Spleen (tissue), 7 donors: ENCODE measurements at regions not wholly inside any gene's neighbourhood (a gene's known extent, or its start where the extent isn't known, plus 50 kb on each side); places are given as distances from the start of the nearest gene placed in this dataset.

Source experiments
- CTCF ChIP-seq, 11 experiments: fragments of 200-600 bp in 7 of 11; fragments of 450-650 bp in 4 of 11; sonication (generic) in 4 of 11; IDR thresholded peaks in 8 of 11; conservative IDR thresholded peaks in 3 of 11; 1 replicate in 7 of 11; 2 replicates in 4 of 11; pipeline versions ENCODE4 v1.4.0 to v1.8.0; 2016 to 2021; ENCODE audit warnings: antibody characterized with exemption in 11 of 11, inconsistent platforms in 4 of 11, mild to moderate bottlenecking in 1 of 11
- POLR2A ChIP-seq, 3 donors: fragments of 450-650 bp; IDR thresholded peaks; one replicate each; pipeline ENCODE4 v1.5.1; 2017; ENCODE audit warnings: antibody characterized with exemption in 3 of 3, mild to moderate bottlenecking in 1 of 3
- POLR2AphosphoS5 ChIP-seq, 3 donors: sonication (generic); formaldehyde crosslinking; IDR thresholded peaks; one replicate each; pipeline ENCODE4 v1.5.1; 2017; ENCODE audit warnings: antibody characterized with exemption in 3 of 3
- donor health status: DM: no; HTN: no; CAD: no; lungs with moderate emphysema.
- donor health status: DM: no; HTN: no; CAD: no.
- donor health status: DM: no; HTN: no; CAD: no.

- no peak for TF ChIP-seq CTCF (IDR thresholded peaks at IDR 0.05 in 8 of 11, conservative IDR thresholded peaks at IDR 0.05 in 3 of 11)
- no peak for TF ChIP-seq POLR2AphosphoS5 (IDR thresholded peaks at IDR 0.05)
- no peak for TF ChIP-seq POLR2A (IDR thresholded peaks at IDR 0.05)
These were observed 684.0 kb downstream of the DSC3 start for GRCh38 chr18:30358555-30358954.
